Stimulated activated CD4-positive, alpha-beta T cell treated with anti-CD3 and anti-CD28 coated beads, TNF-alpha, amount 100 ng/mL, for 24 hours (primary cell): ENCODE measurements at regions not wholly inside any gene's neighbourhood (a gene's known extent, or its start where the extent isn't known, plus 50 kb on each side); places are given as distances from the start of the nearest gene placed in this dataset.
"Not testable (repeated sequence)": the region's sequence is repeated elsewhere in the genome, so short reads cannot be mapped to it uniquely, and the experiment has no call there.

Experiments
- DNase-seq, 3 experiments: peaks; one replicate each; pipeline ENCODE4 v3.0.0-alpha.2; 2020; ENCODE audit warnings: low read depth in 3 of 3

- DNase-seq = no peak
These were observed 597.1 kb downstream of the MID1IP1 start for GRCh38 chrX:39398215-39398962.

GRCh38 chrX:39398963-39399261 lies 597.7 kb downstream of the MID1IP1 start:
- DNase-seq = no peak

GRCh38 chrX:39399387-39399786 lies 598.1 kb downstream of the MID1IP1 start:
- DNase-seq = no peak

GRCh38 chrX:39401483-39402110 lies 600.3 kb downstream of the MID1IP1 start:
- DNase-seq = no peak

GRCh38 chrX:39402158-39402557 lies 600.9 kb downstream of the MID1IP1 start:
- DNase-seq = no peak

- no peak for DNase-seq
These were observed 605.5 kb downstream of the MID1IP1 start for GRCh38 chrX:39406799-39407198.

- DNase-seq = no peak
These were observed 608.1 kb downstream of the MID1IP1 start for GRCh38 chrX:39409246-39409917.

GRCh38 chrX:39414290-39414854 lies 613.1 kb downstream of the MID1IP1 start:
- no peak for DNase-seq

- DNase-seq = no peak
These were observed 615.4 kb downstream of the MID1IP1 start for GRCh38 chrX:39416547-39417260.

GRCh38 chrX:39418254-39418704 lies 617.0 kb downstream of the MID1IP1 start:
- DNase-seq = no peak

- DNase-seq = no peak
These were observed 617.7 kb downstream of the MID1IP1 start for GRCh38 chrX:39418731-39419638.

GRCh38 chrX:39421006-39421405 lies 619.7 kb downstream of the MID1IP1 start:
- DNase-seq = no peak

- DNase-seq = no peak
These were observed 624.0 kb downstream of the MID1IP1 start for GRCh38 chrX:39425124-39425806.

GRCh38 chrX:39426101-39426500 lies 624.8 kb downstream of the MID1IP1 start:
- DNase-seq = no peak

GRCh38 chrX:39427492-39427891 lies 626.2 kb downstream of the MID1IP1 start:
- DNase-seq = no peak

- DNase-seq = peak in 2 of 3 experiments; percentile 17 to 42
These were observed 626.6 kb downstream of the MID1IP1 start for GRCh38 chrX:39427906-39428305.

GRCh38 chrX:39430551-39430950 lies 629.3 kb downstream of the MID1IP1 start:
- no peak for DNase-seq

- DNase-seq = no peak
These were observed 630.6 kb downstream of the MID1IP1 start for GRCh38 chrX:39431893-39432292.

GRCh38 chrX:39434671-39435070 lies 633.4 kb downstream of the MID1IP1 start:
- not testable (repeated sequence) for DNase-seq

GRCh38 chrX:39436538-39436937 lies 635.3 kb downstream of the MID1IP1 start:
- not testable (repeated sequence) for DNase-seq
